ENCODE measurements at regions not wholly inside any gene's neighbourhood (a gene's known extent, or its start where the extent isn't known, plus 50 kb on each side); places are given as distances from the start of the nearest gene placed in this dataset.

- TF ChIP-seq ZHX1 (CRISPR knock-in tag; IDR thresholded peaks at IDR 0.05; ENCODE audit: low read depth) (no peak), ZEB1 (IDR thresholded peaks at IDR 0.05; ENCODE audit: insufficient replicate concordance, low read depth) (no peak), HES4 (CRISPR knock-in tag; IDR thresholded peaks at IDR 0.05; ENCODE audit: borderline replicate concordance) (no peak), ISX (CRISPR knock-in tag; conservative IDR thresholded peaks at IDR 0.05) (no peak), ZNF335 (CRISPR knock-in tag; IDR thresholded peaks at IDR 0.05) (no peak), ZNF256 (CRISPR knock-in tag; conservative IDR thresholded peaks at IDR 0.05) (no peak), GABPB1 (CRISPR knock-in tag; IDR thresholded peaks at IDR 0.05) (no peak), SETDB1 (CRISPR knock-in tag; IDR thresholded peaks at IDR 0.05; ENCODE audit: borderline replicate concordance) (no peak), SOX13 (IDR thresholded peaks at IDR 0.05) (peak; percentile 57; the same call in 1 of the 2 replicates), SOX13 (CRISPR knock-in tag; conservative IDR thresholded peaks at IDR 0.05 in 1 of 2, IDR thresholded peaks at IDR 0.05 in 1 of 2) (peak in 1 of 2 experiments; percentile 90; a peak in 2 of 4 replicates), ZNF503 (CRISPR knock-in tag; IDR thresholded peaks at IDR 0.05) (no peak), ZNF614 (CRISPR knock-in tag; IDR thresholded peaks at IDR 0.05; ENCODE audit: borderline replicate concordance) (peak; percentile 32; the same call in 1 of the 2 replicates), SKI (IDR thresholded peaks at IDR 0.05; ENCODE audit: partially characterized antibody) (no peak), ZNF451 (CRISPR knock-in tag; IDR thresholded peaks at IDR 0.05) (no peak), ZNF615 (CRISPR knock-in tag; IDR thresholded peaks at IDR 0.05; ENCODE audit: borderline replicate concordance) (no peak), ZNF580 (CRISPR knock-in tag; IDR thresholded peaks at IDR 0.05; ENCODE audit: borderline replicate concordance, low read depth) (no peak), MIER2 (CRISPR knock-in tag; IDR thresholded peaks at IDR 0.05) (0 out of 2 replicates have a peak, but pooled peaks have one; percentile 32), ZNF292 (CRISPR knock-in tag; IDR thresholded peaks at IDR 0.05; ENCODE audit: borderline replicate concordance, low read depth) (0 out of 2 replicates have a peak, but pooled peaks have one; percentile 43), SPEN (CRISPR knock-in tag; IDR thresholded peaks at IDR 0.05; ENCODE audit: low read depth) (no peak), ZNF780A (CRISPR knock-in tag; IDR thresholded peaks at IDR 0.05) (no peak), GZF1 (CRISPR knock-in tag; IDR thresholded peaks at IDR 0.05) (no peak), ZNF672 (CRISPR knock-in tag; IDR thresholded peaks at IDR 0.05) (no peak)
- TF ChIP-seq, protein P1, sequence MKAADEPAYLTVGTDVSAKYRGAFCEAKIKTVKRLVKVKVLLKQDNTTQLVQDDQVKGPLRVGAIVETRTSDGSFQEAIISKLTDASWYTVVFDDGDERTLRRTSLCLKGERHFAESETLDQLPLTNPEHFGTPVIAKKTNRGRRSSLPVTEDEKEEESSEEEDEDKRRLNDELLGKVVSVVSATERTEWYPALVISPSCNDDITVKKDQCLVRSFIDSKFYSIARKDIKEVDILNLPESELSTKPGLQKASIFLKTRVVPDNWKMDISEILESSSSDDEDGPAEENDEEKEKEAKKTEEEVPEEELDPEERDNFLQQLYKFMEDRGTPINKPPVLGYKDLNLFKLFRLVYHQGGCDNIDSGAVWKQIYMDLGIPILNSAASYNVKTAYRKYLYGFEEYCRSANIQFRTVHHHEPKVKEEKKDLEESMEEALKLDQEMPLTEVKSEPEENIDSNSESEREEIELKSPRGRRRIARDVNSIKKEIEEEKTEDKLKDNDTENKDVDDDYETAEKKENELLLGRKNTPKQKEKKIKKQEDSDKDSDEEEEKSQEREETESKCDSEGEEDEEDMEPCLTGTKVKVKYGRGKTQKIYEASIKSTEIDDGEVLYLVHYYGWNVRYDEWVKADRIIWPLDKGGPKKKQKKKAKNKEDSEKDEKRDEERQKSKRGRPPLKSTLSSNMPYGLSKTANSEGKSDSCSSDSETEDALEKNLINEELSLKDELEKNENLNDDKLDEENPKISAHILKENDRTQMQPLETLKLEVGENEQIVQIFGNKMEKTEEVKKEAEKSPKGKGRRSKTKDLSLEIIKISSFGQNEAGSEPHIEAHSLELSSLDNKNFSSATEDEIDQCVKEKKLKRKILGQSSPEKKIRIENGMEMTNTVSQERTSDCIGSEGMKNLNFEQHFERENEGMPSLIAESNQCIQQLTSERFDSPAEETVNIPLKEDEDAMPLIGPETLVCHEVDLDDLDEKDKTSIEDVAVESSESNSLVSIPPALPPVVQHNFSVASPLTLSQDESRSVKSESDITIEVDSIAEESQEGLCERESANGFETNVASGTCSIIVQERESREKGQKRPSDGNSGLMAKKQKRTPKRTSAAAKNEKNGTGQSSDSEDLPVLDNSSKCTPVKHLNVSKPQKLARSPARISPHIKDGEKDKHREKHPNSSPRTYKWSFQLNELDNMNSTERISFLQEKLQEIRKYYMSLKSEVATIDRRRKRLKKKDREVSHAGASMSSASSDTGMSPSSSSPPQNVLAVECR (CRISPR knock-in tag; IDR thresholded peaks at IDR 0.05; ENCODE audit: borderline replicate concordance), result no peak
Measured at GRCh38 chr11:129248618-129249017, 56.5 kb upstream of the ARHGAP32 start (continued).

Data from HepG2 (cell line).